GM18502 (cell line): ENCODE measurements at regions not wholly inside any gene's neighbourhood (a gene's known extent, or its start where the extent isn't known, plus 50 kb on each side); places are given as distances from the start of the nearest gene placed in this dataset.
"Not testable (repeated sequence)": the region's sequence is repeated elsewhere in the genome, so short reads cannot be mapped to it uniquely, and the experiment has no call there.

ENCODE experiments used
- ATAC-seq: cut with Tn5 transposase; IDR thresholded peaks from one replicate; pipeline ENCODE4 v1.9.1; 2021; ENCODE audit warnings: mild to moderate bottlenecking; ENCODE audit not compliant: unreplicated experiment, poor library complexity

DNA sequence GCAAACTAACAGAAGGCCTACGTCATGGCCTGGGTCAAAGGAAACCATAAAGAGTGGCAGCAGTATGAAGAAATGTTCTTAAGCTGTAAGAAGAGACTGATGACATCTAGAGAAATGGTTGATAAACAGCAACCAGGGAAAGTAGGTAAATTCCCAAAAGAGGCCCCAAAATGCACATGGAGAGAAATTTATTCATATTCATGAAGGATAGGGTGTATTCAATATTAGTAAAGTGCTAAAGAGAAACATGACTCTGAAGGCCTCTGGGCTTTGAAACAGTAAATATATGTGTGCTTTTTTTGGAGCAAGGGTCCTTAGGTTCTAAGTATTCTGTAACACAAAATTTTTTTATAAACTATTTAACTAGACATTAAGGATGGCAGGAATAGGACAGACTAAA is 149.7 kb upstream of the GRIA1 start:
- no peak for ATAC-seq

DNA sequence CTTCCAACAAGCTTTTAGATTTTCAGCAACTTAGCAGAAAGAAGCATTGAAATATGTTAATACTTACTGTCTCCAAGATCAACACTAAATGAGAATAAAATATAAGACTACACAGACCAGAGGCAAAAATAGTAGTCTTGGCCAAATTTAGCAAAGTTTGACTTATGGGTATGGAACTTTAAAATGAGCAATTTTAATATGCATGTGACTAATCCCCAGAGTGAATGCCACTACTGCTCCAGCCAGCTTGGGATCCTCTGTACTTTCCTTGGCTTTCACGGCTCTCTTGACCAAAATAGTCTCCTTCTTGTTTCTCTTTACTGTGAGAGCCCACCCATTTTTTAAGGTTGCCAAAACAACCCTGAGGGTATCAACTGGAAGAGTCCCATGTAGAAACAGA is 148.0 kb upstream of the GRIA1 start:
- no peak for ATAC-seq

DNA sequence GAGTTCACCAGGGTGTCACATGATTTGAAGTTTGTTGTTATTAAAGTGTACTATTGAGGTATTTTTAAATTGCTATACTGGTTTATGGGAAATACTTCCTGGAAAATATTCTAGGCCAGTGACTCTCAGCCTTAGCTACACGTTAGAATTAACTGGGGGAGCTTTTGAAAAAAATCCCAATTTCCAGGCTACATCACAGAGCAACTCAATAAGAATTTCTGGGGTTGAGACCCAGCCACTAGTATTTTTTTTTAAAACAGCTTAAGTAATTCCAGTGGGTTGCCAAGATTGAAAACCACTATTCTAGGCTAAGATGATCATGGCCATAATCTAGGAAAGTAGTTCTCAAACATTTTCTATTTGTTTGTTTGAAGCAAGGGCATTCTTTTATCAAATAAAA is 142.9 kb upstream of the GRIA1 start:
- ATAC-seq: no peak

DNA sequence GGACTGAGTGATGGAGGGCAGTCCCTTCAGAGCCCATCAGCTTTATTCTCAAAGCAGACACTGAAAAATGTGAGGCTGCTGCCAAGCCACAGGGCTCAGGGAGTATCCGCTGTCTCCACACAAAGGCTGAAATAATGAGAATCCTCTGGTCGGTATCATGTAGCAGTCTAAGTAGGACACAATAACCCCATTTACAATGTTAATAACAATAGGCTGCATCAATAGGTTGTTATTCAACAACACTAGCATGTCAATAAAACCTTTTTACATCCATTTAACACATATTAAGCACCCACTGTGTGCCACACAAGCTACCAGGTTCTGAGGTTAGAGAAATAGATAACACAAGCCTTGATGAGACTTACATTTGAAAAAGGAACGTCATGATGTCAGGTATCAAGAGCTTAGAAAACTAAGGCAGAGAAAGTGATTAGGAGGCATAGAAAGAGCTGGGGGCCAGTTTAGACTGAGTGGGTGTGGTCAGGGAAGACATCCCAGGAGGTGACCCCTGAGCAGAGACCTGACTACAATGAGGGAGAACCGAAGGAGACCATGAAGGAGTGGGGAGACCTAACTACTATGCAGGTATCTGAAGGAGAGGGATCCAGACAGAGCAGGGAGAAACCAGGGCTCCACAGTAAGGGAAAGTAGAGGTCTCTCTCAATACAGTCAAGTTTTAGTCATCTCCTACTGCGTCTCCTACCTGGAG is 140.1 kb upstream of the GRIA1 start:
- ATAC-seq: no peak

DNA sequence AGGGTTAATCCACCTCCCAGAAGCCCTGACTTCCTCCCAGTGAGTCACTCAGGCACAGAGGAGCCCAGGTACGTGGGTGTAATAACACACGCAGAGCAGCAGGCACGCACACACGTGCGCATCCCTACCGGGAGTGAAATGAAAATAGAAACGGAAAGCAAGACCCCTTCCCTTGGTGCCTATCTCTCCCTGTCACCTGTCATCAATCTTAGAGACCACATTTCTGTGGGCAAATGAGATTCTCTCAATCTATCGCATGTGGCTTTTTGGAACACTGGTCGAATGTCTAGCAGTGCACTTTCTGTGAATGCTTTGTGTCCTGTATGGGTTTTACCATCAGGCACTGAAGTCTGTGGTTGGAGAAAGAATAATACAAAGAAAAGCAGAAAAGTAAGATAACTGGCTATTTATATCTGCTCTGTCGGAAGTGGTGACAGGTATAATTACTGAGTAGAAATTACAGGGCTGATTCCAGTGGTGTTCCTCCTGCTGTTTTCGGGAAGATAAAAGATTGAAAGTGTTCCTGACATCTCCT is 137.7 kb upstream of the GRIA1 start:
- ATAC-seq: peak; percentile 89

- ATAC-seq: no peak
These were observed 132.9 kb upstream of the GRIA1 start for GRCh38 chr5:153357493-153358112.

- peak; percentile 84 for ATAC-seq
These were observed 132.0 kb upstream of the GRIA1 start for GRCh38 chr5:153358315-153358976.

DNA sequence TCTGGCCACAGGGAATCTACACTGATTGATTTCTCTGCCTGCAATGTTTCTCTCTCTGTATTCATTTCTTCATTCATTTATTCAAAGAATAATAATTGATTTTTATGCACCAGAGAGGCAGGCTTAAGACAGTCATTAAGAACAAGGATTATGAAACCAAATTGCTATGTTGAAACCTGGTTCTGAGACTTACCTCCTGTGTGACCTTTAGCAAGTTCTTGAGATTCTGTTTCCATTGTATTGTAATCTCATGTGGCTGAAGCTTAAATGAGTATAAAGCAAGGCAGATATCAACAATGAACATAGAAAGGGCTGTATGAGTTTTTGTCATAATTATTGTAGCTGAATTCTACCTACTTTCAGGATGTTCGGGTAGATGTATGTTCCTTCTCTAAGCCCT is 129.6 kb upstream of the GRIA1 start:
- ATAC-seq: no peak

- no peak for ATAC-seq
These were observed 128.6 kb upstream of the GRIA1 start for GRCh38 chr5:153361735-153362409.

DNA sequence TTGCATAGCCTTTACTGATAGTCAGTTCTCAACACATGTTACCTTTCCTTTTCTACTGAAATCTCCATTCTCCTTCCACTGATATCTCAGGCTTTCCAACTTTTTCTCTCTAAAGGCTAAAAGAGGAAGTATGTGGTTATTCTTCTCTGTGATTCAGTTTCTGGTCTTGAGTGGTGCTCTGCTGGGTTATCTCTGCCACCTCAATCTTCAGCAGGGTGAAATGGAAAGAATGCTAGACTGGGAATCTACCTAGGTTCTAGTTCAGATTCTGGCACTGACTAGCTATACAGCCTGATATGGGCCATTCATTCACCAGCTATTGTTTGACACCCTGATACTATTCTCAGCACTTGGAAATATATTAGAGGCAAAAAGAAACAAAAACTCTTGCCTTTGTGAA is 124.9 kb upstream of the GRIA1 start:
- no peak for ATAC-seq

GRCh38 chr5:153367466-153367865 is 123.0 kb upstream of the GRIA1 start:
- ATAC-seq: no peak

GRCh38 chr5:153372425-153373129 is 117.9 kb upstream of the GRIA1 start:
- ATAC-seq: no peak

DNA sequence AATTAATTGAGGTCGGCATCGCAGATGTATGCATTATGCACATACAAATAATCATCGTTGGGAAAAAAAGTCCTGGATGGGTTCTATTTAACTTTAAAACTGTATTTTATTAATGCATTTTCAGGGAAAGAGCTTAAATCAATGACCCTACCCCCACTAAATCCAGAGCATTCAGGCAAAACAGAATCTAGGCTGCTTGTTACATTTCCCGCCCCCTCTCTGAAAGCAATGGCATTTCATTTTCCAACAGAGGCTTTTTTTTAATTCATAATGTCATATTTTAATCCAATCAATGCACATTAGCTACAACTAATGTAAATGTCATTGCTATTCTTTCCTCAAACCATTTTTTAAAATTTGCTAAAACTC is 117.4 kb upstream of the GRIA1 start:
- ATAC-seq: no peak

DNA sequence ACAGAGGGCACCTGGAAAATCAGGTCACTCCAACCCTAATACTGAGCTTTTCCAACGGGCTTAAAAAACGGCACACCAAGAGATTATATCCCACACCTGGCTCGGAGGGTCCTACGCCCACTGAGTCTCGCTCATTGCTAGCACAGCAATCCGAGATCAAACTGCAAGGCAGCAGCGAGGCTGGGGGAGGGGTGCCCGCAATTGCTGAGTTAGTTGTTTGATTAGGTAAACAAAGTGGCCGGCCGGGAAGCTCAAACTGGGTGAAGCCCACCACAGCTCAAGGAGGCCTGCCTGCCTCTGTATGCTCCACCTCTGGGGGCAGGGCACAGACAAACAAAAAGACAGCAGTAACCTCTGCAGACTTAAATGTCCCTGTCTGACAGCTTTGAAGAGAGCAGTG is 108.8 kb upstream of the GRIA1 start:
- ATAC-seq: not testable (repeated sequence)

- ATAC-seq: no peak
These were observed 99.9 kb upstream of the GRIA1 start for GRCh38 chr5:153390569-153390968.

GRCh38 chr5:153399595-153399994 is 90.9 kb upstream of the GRIA1 start:
- ATAC-seq: no peak

DNA sequence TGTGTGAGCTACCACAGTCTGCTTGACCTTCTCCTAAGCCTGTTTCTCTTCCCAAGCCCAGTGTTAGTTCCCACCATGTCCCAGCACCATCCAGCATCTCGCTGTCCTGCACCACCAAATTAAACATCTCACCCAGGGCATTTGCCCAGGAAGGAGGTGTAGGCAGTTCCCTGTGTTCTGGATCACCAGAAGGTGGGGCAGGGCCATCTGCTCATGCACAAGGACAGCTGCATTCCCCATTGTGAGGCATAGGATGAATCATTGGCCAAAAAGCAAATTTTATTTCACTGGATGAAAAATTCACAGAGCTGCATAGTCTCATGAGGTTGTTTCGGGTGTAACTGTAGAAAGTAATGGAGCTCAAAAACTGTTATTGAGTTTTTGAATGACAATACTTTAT is 89.5 kb upstream of the GRIA1 start:
- ATAC-seq: no peak

GRCh38 chr5:153402550-153402949 is 87.9 kb upstream of the GRIA1 start:
- ATAC-seq: no peak

GRCh38 chr5:153403470-153403869 is 87.0 kb upstream of the GRIA1 start:
- no peak for ATAC-seq

DNA sequence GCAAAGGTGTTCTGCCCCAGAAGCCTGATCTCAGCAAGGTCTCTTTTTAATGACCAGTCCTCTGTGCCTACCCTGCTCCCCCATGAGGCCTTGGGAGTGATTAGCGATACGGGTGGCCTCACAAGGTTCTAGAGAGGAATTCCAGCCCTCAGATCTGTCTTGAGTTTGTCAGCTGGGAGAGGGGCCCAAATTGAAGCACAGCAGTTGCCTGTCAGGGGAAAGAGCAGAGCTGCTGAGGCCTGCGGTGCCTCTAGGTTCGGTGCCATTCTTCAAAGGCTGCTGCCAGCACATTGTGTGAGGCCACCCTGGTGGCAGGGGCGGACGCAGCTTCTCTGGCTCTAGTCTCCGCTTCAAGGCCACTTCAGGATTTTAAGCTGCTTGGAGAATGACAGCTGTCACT is 85.7 kb upstream of the GRIA1 start:
- ATAC-seq: no peak
